SK-N-SH (cell line): ENCODE measurements at regions not wholly inside any gene's neighbourhood (a gene's known extent, or its start where the extent isn't known, plus 50 kb on each side); places are given as distances from the start of the nearest gene placed in this dataset.
A peak's percentile ranks its signal among the peaks of the same experiment; 100 is the strongest.

Experiments used
- CTCF ChIA-PET: fragments of 300-600, 350-600 bp; formaldehyde crosslinking; extraction: SDS; loops from one replicate; lab custom pipeline; 2021; lab: Yijun Ruan, JAX
- POLR2A ChIA-PET: fragments of 350-600 bp; sonication (Branson Sonifier 250); formaldehyde crosslinking; extraction: SDS; loops from one replicate; lab custom pipeline; 2020; ENCODE audit warnings: antibody characterized with exemption, inconsistent platforms; lab: Yijun Ruan, JAX
- DNase-seq: peaks from one replicate; pipeline ENCODE4 v3.0.0; 2012
- H2AFZ ChIP-seq: fragments of 200-600 bp; sonication (generic); 2 replicates; pipeline ENCODE4 v1.8.1; 2016; ENCODE audit warnings: antibody characterized with exemption, mild to moderate bottlenecking, low read depth
- H3F3A ChIP-seq: fragments of 200-600 bp; sonication (generic); replicated peaks from 2 replicates; pipeline ENCODE3; 2016; ENCODE audit warnings: antibody characterized with exemption, mild to moderate bottlenecking; ENCODE audit not compliant: insufficient read depth
- H3K27ac ChIP-seq, 2 experiments: fragments of 200-500 bp in 1 of 2; fragments of 200-600 bp in 1 of 2; sonication (Bioruptor generic) in 1 of 2; sonication (generic), shearing (Covaris generic) in 1 of 2; 2 replicates each; pipeline versions ENCODE4 v1.5.1 to v1.6.1; 2014 to 2016; ENCODE audit warnings: low read depth in 2 of 2, inconsistent platforms in 1 of 2, low read length in 1 of 2, mild to moderate bottlenecking in 1 of 2, mixed read lengths in 1 of 2
- H3K27me3 ChIP-seq: fragments of 200-600 bp; sonication (generic), shearing (Covaris generic); 2 replicates; pipeline ENCODE4 v1.6.1; 2016; ENCODE audit warnings: mixed run types; ENCODE audit not compliant: insufficient read depth
- H3K36me3 ChIP-seq, 2 experiments: fragments of 200-500 bp in 1 of 2; fragments of 200-600 bp in 1 of 2; sonication (Bioruptor generic) in 1 of 2; sonication (generic) in 1 of 2; replicated peaks in 1 of 2; 2 replicates each; pipeline versions ENCODE3 to v1.5.1; 2014 to 2016; ENCODE audit warnings: low read length in 1 of 2, mild to moderate bottlenecking in 1 of 2; ENCODE audit not compliant: insufficient read depth in 2 of 2, control insufficient read depth in 1 of 2
- H3K4me1 ChIP-seq, 2 experiments: fragments of 200-500 bp in 1 of 2; fragments of 200-600 bp in 1 of 2; sonication (Bioruptor generic) in 1 of 2; sonication (generic), shearing (Covaris generic) in 1 of 2; 2 replicates each; pipeline versions ENCODE4 v1.5.1 to v1.6.1; 2014 to 2016; ENCODE audit warnings: low read depth in 1 of 2, low read length in 1 of 2, mixed run types in 1 of 2; ENCODE audit not compliant: insufficient read depth in 2 of 2, control insufficient read depth in 1 of 2
- H3K4me2 ChIP-seq: fragments of 200-600 bp; sonication (generic), shearing (Covaris generic); 2 replicates; pipeline ENCODE4 v1.6.1; 2017; ENCODE audit warnings: mixed run types
- H3K4me3 ChIP-seq, 2 experiments: fragments of 200-500 bp in 1 of 2; fragments of 200-600 bp in 1 of 2; sonication (Bioruptor generic) in 1 of 2; sonication (generic), shearing (Covaris generic) in 1 of 2; 2 replicates each; pipeline versions ENCODE4 v1.5.1 to v1.8.1; 2014 to 2016; ENCODE audit warnings: low read depth in 2 of 2, inconsistent platforms in 1 of 2, low read length in 1 of 2, mild to moderate bottlenecking in 1 of 2, mixed read lengths in 1 of 2, moderate library complexity in 1 of 2
- H3K79me2 ChIP-seq: fragments of 200-600 bp; sonication (generic); 2 replicates; pipeline ENCODE4 v1.8.1; 2017; ENCODE audit warnings: mild to moderate bottlenecking; ENCODE audit not compliant: insufficient read depth
- H3K9ac ChIP-seq: fragments of 200-600 bp; sonication (generic); 2 replicates; pipeline ENCODE4 v1.6.1; 2017; ENCODE audit warnings: mixed run types
- H3K9me2 ChIP-seq: fragments of 200-600 bp; sonication (generic); 2 replicates; pipeline ENCODE4 v1.6.1; 2017; ENCODE audit warnings: mixed run types
- H3K9me3 ChIP-seq: fragments of 200-600 bp; sonication (generic); 2 replicates; pipeline ENCODE4 v1.6.1; 2017; ENCODE audit warnings: mixed run types, mild to moderate bottlenecking, moderate library complexity
- H4K20me1 ChIP-seq: fragments of 200-600 bp; sonication (generic); 2 replicates; pipeline ENCODE4 v1.6.1; 2017; ENCODE audit warnings: mild to moderate bottlenecking, mixed run types; ENCODE audit not compliant: insufficient read depth
- ELF1 ChIP-seq: IDR thresholded peaks from 2 replicates; pipeline ENCODE4 v1.4.0; 2012
- EP300 ChIP-seq, 2 experiments: IDR thresholded peaks; 2 replicates each; pipeline versions ENCODE4 v1.4.0 to v1.6.1; 2012; ENCODE audit warnings: borderline replicate concordance in 1 of 2, low read depth in 1 of 2, low read length in 1 of 2
- EZH2phosphoT487 ChIP-seq: fragments of 200-600 bp; sonication (generic); IDR thresholded peaks from 2 replicates; pipeline ENCODE4 v1.6.1; 2017; ENCODE audit warnings: low read depth, mixed run types, mild to moderate bottlenecking, antibody characterized with exemption, moderate library complexity, borderline replicate concordance
- FOSL2 ChIP-seq: IDR thresholded peaks from 2 replicates; pipeline ENCODE4 v1.4.0; 2012; ENCODE audit warnings: low read depth, mild to moderate bottlenecking, moderate library complexity, borderline replicate concordance
- JUND ChIP-seq: IDR thresholded peaks from 2 replicates; pipeline ENCODE4 v1.4.0; 2012
- MEF2A ChIP-seq: IDR thresholded peaks from 2 replicates; pipeline ENCODE4 v1.4.0; 2012; ENCODE audit warnings: low read depth, borderline replicate concordance
- MXI1 ChIP-seq: IDR thresholded peaks from 2 replicates; pipeline ENCODE4 v1.6.1; 2012; ENCODE audit warnings: mild to moderate bottlenecking, low read depth, low read length, improper control_type of control experiment
- POLR2AphosphoS5 ChIP-seq: IDR thresholded peaks from 2 replicates; pipeline ENCODE4 v1.6.1; 2012; ENCODE audit warnings: low read depth, low read length
- RCOR1 ChIP-seq: fragments of 150-350 bp; IDR thresholded peaks from 2 replicates; pipeline ENCODE4 v1.6.1; 2017; ENCODE audit warnings: antibody characterized with exemption, low read length
- TAF1 ChIP-seq: IDR thresholded peaks from 2 replicates; pipeline ENCODE4 v1.6.1; 2012; ENCODE audit warnings: low read depth, mild to moderate bottlenecking, low read length, moderate library complexity, borderline replicate concordance
- TCF12 ChIP-seq: IDR thresholded peaks from 2 replicates; pipeline ENCODE4 v1.4.0; 2012
- WGBS: methylation state at CpG from one replicate; pipeline ENCODE4 v1.1.6; 2017; ENCODE audit warnings: low lambda C conversion rate; 5-methylcytosine and 5-hydroxymethylcytosine counted together
- TF ChIP-seq, protein P1 (sequence below): IDR thresholded peaks from 2 replicates; pipeline ENCODE4 v1.4.0; 2012; ENCODE audit warnings: low read depth, borderline replicate concordance
- TF ChIP-seq, protein P2 (sequence below): fragments of 200-600 bp; sonication (generic); IDR thresholded peaks from 2 replicates; pipeline ENCODE4 v1.6.1; 2017; ENCODE audit warnings: antibody characterized with exemption, mild to moderate bottlenecking, moderate library complexity
- TF ChIP-seq, protein P3 (sequence below): IDR thresholded peaks from 2 replicates; pipeline ENCODE4 v1.4.0; 2012; ENCODE audit warnings: low read depth, borderline replicate concordance
- TF ChIP-seq, protein P4 (sequence below): IDR thresholded peaks from 2 replicates; pipeline ENCODE4 v1.4.0; 2012; ENCODE audit warnings: low read depth

DNA sequence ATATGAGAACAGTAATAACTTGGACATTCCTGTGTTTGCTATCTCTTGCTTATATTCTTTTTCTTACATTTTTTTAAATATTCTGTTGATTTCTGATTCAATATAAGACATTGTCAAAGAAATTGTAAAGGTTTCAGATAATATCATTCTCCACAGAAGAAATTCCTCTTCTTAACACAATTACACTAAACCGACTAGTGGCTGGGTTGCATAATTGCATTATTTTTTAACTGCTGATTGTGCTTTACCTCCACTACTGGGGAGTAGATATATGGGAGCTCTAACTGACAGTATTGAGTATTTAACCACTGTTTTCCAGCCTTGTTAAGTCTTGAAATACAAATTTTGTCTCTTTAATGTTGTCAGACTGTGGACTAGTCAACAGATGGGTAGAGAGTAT lies 723.8 kb upstream of the EDIL3 start:
- CTCF ChIA-PET = interaction anchor here (0.6 kb wide), 1 partner anchor 105 kb away, joined by 3 read pairs; no protein-coding TSS in a partner anchor
- Histone ChIP-seq H3K9me2 (no peaks in the 10 kb centered on the region), H3K79me2 (no peaks in the 10 kb centered on the region), H2AFZ (no peak overlapping the region), H3K36me3 (no peaks in the 10 kb centered on the region), H3K4me3 (no peak overlapping the region), H3K4me1 (no peaks in the 10 kb centered on the region), H3K27ac (no peak overlapping the region), H3F3A (no peaks in the 10 kb centered on the region), H3K27me3 (no peaks in the 10 kb centered on the region; the same call in 1 of the 2 replicates), H4K20me1 (no peaks in the 10 kb centered on the region), H3K4me2 (no peak overlapping the region), H3K9ac (no peak overlapping the region), H3K9me3 (no peaks in the 10 kb centered on the region)
- WGBS = 3% methylated on average over 1 of the region's 1 CpG
- TF ChIP-seq, protein P1, sequence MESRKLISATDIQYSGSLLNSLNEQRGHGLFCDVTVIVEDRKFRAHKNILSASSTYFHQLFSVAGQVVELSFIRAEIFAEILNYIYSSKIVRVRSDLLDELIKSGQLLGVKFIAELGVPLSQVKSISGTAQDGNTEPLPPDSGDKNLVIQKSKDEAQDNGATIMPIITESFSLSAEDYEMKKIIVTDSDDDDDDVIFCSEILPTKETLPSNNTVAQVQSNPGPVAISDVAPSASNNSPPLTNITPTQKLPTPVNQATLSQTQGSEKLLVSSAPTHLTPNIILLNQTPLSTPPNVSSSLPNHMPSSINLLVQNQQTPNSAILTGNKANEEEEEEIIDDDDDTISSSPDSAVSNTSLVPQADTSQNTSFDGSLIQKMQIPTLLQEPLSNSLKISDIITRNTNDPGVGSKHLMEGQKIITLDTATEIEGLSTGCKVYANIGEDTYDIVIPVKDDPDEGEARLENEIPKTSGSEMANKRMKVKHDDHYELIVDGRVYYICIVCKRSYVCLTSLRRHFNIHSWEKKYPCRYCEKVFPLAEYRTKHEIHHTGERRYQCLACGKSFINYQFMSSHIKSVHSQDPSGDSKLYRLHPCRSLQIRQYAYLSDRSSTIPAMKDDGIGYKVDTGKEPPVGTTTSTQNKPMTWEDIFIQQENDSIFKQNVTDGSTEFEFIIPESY = no peak
- TF ChIP-seq MEF2A = no peak
- no peak for TF ChIP-seq FOSL2
- TF ChIP-seq, protein P2, sequence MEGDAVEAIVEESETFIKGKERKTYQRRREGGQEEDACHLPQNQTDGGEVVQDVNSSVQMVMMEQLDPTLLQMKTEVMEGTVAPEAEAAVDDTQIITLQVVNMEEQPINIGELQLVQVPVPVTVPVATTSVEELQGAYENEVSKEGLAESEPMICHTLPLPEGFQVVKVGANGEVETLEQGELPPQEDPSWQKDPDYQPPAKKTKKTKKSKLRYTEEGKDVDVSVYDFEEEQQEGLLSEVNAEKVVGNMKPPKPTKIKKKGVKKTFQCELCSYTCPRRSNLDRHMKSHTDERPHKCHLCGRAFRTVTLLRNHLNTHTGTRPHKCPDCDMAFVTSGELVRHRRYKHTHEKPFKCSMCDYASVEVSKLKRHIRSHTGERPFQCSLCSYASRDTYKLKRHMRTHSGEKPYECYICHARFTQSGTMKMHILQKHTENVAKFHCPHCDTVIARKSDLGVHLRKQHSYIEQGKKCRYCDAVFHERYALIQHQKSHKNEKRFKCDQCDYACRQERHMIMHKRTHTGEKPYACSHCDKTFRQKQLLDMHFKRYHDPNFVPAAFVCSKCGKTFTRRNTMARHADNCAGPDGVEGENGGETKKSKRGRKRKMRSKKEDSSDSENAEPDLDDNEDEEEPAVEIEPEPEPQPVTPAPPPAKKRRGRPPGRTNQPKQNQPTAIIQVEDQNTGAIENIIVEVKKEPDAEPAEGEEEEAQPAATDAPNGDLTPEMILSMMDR = peak; percentile 49
- no peak for TF ChIP-seq POLR2AphosphoS5
- no peak for TF ChIP-seq EZH2phosphoT487
- POLR2A ChIA-PET = no interaction called here
- no peak for DNase-seq

DNA sequence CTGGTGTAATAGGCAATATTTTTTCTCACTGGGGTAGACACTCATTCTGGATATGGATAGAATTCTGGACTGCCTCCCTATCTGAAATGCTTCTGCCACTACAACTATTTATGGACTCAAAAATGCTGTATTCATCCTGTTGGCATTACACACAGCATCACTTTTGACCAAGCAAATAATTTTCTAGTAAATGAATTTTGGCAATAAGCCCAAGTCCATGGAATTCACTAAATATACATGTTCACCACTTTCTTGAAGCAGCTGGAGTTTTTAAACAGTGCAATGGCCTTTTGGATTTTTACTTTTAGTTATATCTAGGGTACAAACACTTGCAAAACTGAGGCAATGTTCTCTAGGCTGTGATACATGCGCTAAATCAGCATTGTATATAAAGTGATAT lies 724.9 kb upstream of the EDIL3 start:
- Histone ChIP-seq H3K27me3 (no peaks in the 10 kb centered on the region; the same call in 1 of the 2 replicates), H3K36me3 (no peaks in the 10 kb centered on the region), H3K4me3 (no peak overlapping the region), H3K9me2 (no peaks in the 10 kb centered on the region), H3K9me3 (no peaks in the 10 kb centered on the region), H3K4me2 (no peak overlapping the region), H3F3A (no peaks in the 10 kb centered on the region), H3K4me1 (no peaks in the 10 kb centered on the region), H4K20me1 (no peaks in the 10 kb centered on the region), H3K27ac (no peak overlapping the region), H3K79me2 (no peaks in the 10 kb centered on the region), H3K9ac (no peak overlapping the region), H2AFZ (no peak overlapping the region)
- CTCF ChIA-PET = interaction anchor here (0.6 kb wide), 1 partner anchor 17 kb away, joined by 3 read pairs; no protein-coding TSS in a partner anchor
- WGBS = 4% methylated on average over 1 of the region's 1 CpG
- no peak for DNase-seq
- TF ChIP-seq RCOR1 (no peak), MXI1 (no peak), MEF2A (no peak), POLR2AphosphoS5 (no peak), EP300 (IDR thresholded peaks at IDR 0.05; ENCODE audit: borderline replicate concordance in 1 of 2, low read depth in 1 of 2, low read length in 1 of 2) (no peak), JUND (no peak), ELF1 (no peak), TAF1 (no peak), TCF12 (no peak)
- TF ChIP-seq, protein P2 = no peak
- TF ChIP-seq, protein P1 = no peak
- TF ChIP-seq, protein P3, sequence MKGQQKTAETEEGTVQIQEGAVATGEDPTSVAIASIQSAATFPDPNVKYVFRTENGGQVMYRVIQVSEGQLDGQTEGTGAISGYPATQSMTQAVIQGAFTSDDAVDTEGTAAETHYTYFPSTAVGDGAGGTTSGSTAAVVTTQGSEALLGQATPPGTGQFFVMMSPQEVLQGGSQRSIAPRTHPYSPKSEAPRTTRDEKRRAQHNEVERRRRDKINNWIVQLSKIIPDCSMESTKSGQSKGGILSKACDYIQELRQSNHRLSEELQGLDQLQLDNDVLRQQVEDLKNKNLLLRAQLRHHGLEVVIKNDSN = no peak
- TF ChIP-seq, protein P4, sequence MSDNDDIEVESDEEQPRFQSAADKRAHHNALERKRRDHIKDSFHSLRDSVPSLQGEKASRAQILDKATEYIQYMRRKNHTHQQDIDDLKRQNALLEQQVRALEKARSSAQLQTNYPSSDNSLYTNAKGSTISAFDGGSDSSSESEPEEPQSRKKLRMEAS = no peak
- POLR2A ChIA-PET = no interaction called here
